Thyroid gland (tissue), 4 donors: ENCODE measurements at regions not wholly inside any gene's neighbourhood (a gene's known extent, or its start where the extent isn't known, plus 50 kb on each side); places are given as distances from the start of the nearest gene placed in this dataset.

ENCODE experiments used
- POLR2A ChIP-seq, 2 donors: fragments of 450-650 bp; IDR thresholded peaks; one replicate each; pipeline ENCODE4 v1.6.1; 2017; ENCODE audit warnings: antibody characterized with exemption in 2 of 2, mild to moderate bottlenecking in 2 of 2, moderate library complexity in 1 of 2
- TF ChIP-seq, protein P1 (sequence below), 6 experiments: fragments of 200-600 bp in 3 of 6; fragments of 450-650 bp in 3 of 6; sonication (generic) in 3 of 6; IDR thresholded peaks; one replicate each; pipeline ENCODE4 v1.5.1; 2016 to 2019; ENCODE audit warnings: antibody characterized with exemption in 6 of 6, mild to moderate bottlenecking in 2 of 6, inconsistent platforms in 1 of 6, moderate library complexity in 1 of 6

DNA sequence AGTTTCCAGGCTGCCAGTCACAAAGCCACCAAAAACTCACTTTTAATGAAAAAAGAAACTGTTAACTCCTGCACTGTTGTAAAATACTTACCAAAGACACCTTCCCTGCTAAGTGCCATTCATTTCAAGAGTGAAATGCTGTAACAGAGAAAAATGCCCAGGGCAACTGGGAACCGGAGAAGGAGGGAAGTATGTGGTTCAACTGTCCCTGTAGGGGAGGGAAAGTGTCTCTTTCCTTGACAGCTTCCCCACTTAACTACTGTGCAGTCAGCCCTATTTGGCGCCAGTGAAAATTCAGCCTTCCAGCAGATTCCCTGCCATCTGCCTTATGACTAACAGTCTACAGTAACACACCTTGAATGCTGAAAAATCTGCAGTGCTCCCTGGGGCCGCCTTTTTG, 789.0 kb downstream of the DIAPH3 start:
- TF ChIP-seq POLR2A (IDR thresholded peaks at IDR 0.05) = no peak
- TF ChIP-seq, protein P1, sequence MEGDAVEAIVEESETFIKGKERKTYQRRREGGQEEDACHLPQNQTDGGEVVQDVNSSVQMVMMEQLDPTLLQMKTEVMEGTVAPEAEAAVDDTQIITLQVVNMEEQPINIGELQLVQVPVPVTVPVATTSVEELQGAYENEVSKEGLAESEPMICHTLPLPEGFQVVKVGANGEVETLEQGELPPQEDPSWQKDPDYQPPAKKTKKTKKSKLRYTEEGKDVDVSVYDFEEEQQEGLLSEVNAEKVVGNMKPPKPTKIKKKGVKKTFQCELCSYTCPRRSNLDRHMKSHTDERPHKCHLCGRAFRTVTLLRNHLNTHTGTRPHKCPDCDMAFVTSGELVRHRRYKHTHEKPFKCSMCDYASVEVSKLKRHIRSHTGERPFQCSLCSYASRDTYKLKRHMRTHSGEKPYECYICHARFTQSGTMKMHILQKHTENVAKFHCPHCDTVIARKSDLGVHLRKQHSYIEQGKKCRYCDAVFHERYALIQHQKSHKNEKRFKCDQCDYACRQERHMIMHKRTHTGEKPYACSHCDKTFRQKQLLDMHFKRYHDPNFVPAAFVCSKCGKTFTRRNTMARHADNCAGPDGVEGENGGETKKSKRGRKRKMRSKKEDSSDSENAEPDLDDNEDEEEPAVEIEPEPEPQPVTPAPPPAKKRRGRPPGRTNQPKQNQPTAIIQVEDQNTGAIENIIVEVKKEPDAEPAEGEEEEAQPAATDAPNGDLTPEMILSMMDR (IDR thresholded peaks at IDR 0.05) = no peak
